HG02763 (cell line): ENCODE measurements at regions not wholly inside any gene's neighbourhood (a gene's known extent, or its start where the extent isn't known, plus 50 kb on each side); places are given as distances from the start of the nearest gene placed in this dataset.
"Not testable (repeated sequence)": the region's sequence is repeated elsewhere in the genome, so short reads cannot be mapped to it uniquely, and the experiment has no call there.

Experiments
- ATAC-seq: cut with Tn5 transposase; IDR thresholded peaks from one replicate; pipeline ENCODE4 v1.9.1; 2021; ENCODE audit warnings: mild to moderate bottlenecking, moderate library complexity; ENCODE audit not compliant: unreplicated experiment

- no peak for ATAC-seq
Measured at GRCh38 chr4:143819029-143819428, 86.3 kb downstream of the GYPE start.

GRCh38 chr4:143817866-143818265 lies 87.5 kb downstream of the GYPE start:
- ATAC-seq, result not testable (repeated sequence)

DNA sequence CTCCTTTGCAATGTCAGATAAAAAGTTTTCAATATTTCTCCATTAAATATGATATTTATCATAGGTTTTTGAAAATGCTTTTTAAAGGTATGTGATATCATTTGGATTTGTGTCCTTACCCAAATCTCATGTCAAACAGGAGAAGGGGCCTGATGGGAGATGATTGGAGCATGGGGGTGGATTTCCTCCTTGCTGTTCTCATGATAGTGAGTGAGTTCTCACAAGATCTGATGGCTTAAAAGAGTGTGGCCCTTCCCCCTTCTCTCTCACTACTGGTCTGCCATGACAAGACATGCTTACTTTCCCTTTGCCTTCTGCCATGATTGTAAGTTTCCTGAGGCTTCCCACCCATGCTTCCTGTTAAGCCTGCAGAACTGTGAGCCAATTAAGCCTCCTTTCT lies 90.0 kb downstream of the GYPE start:
- ATAC-seq, result not testable (repeated sequence)

DNA sequence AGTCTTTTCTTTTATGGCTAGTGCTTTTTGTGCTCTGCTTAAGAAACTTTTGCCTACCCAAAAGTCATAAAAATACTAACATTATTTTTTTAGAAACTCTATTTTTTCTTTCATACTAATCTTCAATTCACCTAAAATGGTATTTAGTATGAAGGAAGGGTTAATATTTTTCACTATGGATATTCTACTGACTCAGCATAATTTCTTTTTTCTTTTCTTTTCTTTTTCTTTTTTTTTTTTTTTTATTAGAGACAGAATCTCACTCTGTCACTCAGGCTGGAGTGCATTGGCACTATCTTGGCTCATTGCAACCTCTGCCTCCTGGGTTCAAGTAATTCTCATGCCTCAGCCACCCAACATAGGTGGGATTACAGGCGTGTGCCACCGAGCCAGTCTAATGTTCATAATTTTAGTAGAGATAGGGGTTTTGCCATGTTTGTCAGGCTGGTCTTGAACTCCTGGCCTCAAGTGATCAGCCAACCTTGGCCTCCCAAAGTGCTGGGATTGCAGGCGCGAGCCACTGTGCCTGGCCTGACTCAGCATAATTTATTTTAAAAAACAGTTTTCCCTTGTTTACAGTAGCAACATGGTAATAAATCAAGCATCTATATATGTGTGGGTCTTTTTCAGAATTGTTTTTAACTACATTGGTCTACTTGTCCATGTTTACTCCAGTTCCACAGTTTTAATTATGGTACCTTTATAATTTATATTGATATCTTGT lies 91.8 kb downstream of the GYPE start:
- not testable (repeated sequence) for ATAC-seq

DNA sequence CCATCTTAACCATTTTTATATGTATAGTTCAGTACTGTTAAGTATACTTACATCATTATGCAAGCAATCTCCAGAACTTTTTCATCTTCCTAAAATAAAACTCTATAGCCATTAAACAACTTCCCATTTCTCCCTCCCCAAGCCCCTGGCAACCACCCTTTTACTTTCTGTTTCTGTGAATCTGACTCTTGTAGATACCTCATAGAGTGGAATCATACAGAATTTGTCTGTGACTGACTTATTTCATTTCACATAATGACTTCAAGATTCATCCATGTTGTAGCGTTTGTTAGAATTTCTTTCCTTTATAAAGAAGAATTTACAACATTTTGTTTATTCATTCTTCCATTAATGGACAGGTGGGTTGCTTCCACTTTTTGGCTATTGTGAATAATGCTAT lies 91.2 kb upstream of the FREM3 start:
- not testable (repeated sequence) for ATAC-seq

- not testable (repeated sequence) for ATAC-seq
Measured at GRCh38 chr4:143790425-143790824, 90.0 kb upstream of the FREM3 start.

DNA sequence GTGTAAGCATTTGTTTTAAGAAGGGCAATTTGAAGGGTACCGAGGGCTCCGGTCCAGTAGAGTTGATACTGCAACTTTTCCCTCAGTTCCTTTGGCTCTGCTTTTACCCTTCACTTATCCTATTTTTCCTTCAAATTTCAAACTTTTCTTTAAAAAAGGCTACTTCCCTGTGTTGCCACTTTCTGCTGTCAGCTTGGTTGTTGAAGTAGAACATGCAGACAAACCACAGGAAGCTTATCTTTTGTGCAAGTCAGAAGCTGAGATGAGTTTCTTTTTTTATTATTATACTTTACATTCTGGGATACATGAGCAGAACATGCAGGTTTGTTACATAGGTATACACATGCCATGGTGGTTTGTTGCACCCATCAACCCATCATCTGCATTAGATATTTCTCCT lies 89.1 kb upstream of the FREM3 start:
- not testable (repeated sequence) for ATAC-seq

DNA sequence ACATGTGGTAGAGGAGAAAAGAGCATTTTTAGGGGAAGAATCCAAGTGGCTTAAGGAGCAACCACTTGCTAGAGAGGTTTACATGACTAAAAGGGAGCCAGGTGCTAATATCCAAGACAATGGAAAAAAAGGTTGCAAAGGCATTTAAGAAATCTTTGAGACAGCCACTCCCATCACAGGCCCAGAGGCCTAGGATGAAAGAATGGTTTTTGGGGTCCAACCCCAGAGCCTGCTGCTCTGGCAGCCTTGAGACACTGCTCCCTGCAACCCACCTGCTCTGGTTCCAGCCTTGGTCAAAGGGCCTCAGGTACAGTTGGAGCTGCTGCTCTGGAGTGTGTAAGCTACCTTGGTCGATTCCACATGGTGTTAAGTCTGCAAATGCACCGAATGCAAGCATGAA lies 84.1 kb upstream of the FREM3 start:
- ATAC-seq, result no peak

GRCh38 chr4:143782521-143782920 lies 82.0 kb upstream of the FREM3 start:
- no peak for ATAC-seq

DNA sequence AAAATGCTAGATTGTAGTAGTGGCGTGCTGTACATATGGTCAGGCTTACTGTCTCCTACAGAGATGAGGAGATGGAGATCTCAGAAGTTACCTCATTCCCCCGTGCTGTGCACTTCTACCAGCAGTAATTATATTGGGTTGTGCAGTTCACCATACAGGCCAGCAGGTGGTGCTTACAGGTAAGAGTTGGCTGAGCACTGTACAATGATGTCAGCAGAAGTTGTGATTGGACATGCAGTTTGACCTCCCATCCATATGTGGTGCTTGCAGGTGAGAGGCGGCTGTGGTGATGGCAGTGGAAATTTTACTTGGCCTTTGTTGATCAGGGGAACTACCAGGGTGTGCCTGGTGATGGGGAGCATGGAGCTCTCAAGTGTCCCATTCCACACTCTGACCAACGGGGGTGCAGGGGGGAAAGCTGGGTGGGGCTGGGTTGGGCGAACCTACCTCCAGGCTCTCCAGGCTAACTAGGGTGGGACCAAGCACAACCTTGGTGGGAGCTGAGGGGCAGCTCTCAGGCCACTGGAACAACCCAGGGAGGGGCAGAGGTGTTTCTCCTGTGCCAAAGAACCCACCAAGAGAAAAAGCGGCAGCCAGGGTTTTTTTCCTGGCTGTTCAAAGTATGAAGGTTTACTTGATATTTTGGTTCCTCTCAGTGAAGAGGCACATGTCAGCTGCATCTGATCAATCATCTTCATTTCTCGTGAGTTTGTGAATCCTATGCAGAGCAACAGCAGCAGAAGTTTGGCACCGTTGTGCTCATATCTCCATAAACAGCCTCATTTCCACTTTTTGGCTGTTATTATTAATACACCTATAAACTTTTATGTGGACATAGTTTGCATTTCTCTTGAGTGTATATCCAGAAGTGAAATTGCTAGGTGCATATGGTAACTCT lies 73.8 kb upstream of the FREM3 start:
- peak; percentile 100 for ATAC-seq

- no peak for ATAC-seq
Measured at GRCh38 chr4:143771269-143771668, 70.8 kb upstream of the FREM3 start.

DNA sequence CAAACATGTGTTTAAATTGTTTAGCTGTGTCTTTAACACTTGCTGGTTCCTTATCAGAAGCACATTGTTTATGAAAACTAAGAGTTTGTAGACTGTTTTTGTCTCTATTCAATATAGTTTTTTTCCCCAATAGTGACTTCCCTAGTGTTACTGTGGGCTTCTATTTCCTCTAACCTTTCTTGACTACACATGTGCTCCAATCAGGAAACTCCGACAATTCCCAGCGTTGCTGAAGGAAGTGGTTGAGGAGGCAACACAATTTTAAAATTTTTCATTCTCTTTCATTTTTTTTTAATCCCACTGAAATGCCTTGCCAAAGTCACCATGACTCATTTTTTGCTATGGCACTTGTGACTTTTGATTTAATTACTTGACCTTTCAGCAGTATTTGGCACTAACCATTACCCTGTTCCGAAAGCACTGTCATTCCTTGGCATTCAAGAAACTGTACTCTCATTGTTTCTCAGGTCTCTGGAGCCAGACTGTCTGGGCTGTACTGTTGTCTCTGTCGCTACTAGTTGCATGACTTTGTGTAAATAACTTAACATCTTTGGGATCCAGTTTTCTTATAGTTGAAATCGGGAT lies 67.6 kb upstream of the FREM3 start:
- no peak for ATAC-seq

DNA sequence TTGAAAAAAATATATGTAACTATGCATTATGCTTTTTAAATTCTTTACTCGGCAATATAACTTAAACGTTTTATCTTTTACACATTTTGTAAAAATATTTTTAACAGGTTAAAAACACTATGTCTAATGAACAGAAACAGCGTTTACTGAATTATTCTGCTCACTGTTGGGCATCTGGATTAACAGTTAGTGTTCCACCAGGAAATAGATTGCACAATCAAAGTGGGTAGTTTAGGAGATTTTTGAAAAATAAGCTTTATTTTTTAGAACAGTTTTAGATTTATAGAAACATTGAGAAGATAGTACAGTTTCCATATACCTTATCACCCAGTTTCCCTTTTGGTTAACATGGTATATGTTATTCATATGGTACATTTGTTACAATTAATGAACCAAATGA lies 63.1 kb upstream of the FREM3 start:
- no peak for ATAC-seq

- no peak for ATAC-seq
Measured at GRCh38 chr4:143762511-143762910, 62.0 kb upstream of the FREM3 start.
